Prostate gland (tissue), 2 donors: ENCODE measurements at regions not wholly inside any gene's neighbourhood (a gene's known extent, or its start where the extent isn't known, plus 50 kb on each side); places are given as distances from the start of the nearest gene placed in this dataset.

Experiments used
- DNase-seq: peaks from one replicate; pipeline ENCODE4 v3.0.0-alpha.2; 2019; ENCODE audit warnings: low spot score
- H3K27ac ChIP-seq, 2 donors: fragments of 200-600 bp; sonication (generic); 2 replicates each; pipeline ENCODE4 v1.5.1; 2017 to 2019
- H3K27me3 ChIP-seq: fragments of 200-600 bp; sonication (generic); replicated peaks from 2 replicates; pipeline ENCODE4 v1.5.1; 2019; ENCODE audit not compliant: insufficient read depth
- H3K36me3 ChIP-seq, 2 donors: fragments of 200-600 bp; sonication (generic); 1 replicate in 1 of 2; 2 replicates in 1 of 2; pipeline versions ENCODE4 v1.5.1 to v1.8.1; 2017 to 2019
- H3K4me1 ChIP-seq: fragments of 200-600 bp; sonication (generic); replicated peaks from 2 replicates; pipeline ENCODE4 v1.5.1; 2019
- H3K4me3 ChIP-seq, 2 donors: fragments of 200-600 bp; sonication (generic); 2 replicates each; pipeline ENCODE4 v1.5.1; 2017 to 2019
- H3K9me3 ChIP-seq: fragments of 200-600 bp; sonication (generic); 2 replicates; pipeline ENCODE4 v1.5.1; 2017
- CTCF ChIP-seq, 4 experiments: fragments of 200-600 bp in 2 of 4; fragments of 450-650 bp in 2 of 4; sonication (generic) in 2 of 4; IDR thresholded peaks; 1 replicate in 3 of 4; 2 replicates in 1 of 4; pipeline ENCODE4 v1.5.1; 2016 to 2019; ENCODE audit warnings: antibody characterized with exemption in 4 of 4, mild to moderate bottlenecking in 2 of 4, moderate library complexity in 2 of 4
- POLR2A ChIP-seq: fragments of 450-650 bp; IDR thresholded peaks from one replicate; pipeline ENCODE4 v1.6.1; 2016; ENCODE audit warnings: antibody characterized with exemption, mild to moderate bottlenecking
- POLR2AphosphoS5 ChIP-seq: sonication (generic); formaldehyde crosslinking; IDR thresholded peaks from one replicate; pipeline ENCODE4 v1.6.1; 2017; ENCODE audit warnings: antibody characterized with exemption
- WGBS: methylation state at CpG from one replicate; pipeline ENCODE4 v1.1.5; 2018; 5-methylcytosine and 5-hydroxymethylcytosine counted together
- intact Hi-C: fragments of 100-400 bp; cut with DNase I; formaldehyde crosslinking; loops from one replicate; pipeline ENCODE4 v1.14.2; 2022

GRCh38 chr4:123545667-123546572 is 149.3 kb downstream of the SPRY1 start:
- Histone ChIP-seq H3K9me3 (no peaks in the 10 kb centered on the region), H3K27me3 (no peaks in the 10 kb centered on the region), H3K27ac (peak overlapping the region; percentile 2 to 68), H3K36me3 (no peaks in the 10 kb centered on the region), H3K4me1 (peaks cover 9% of the 10 kb centered on the region), H3K4me3 (no peak overlapping the region)
- DNase-seq, result peak; percentile 10
- intact Hi-C loops, result no loop called here
- TF ChIP-seq POLR2A, result no peak
- TF ChIP-seq POLR2AphosphoS5, result peak; percentile 11
- no peak for TF ChIP-seq CTCF (IDR thresholded peaks at IDR 0.05)
- WGBS, result 43% methylated on average over 7 of the region's 7 CpGs

- intact Hi-C loops, result no loop called here
These were observed 150.0 kb downstream of the SPRY1 start for GRCh38 chr4:123546573-123547060.

GRCh38 chr4:123547216-123548165 is 150.9 kb downstream of the SPRY1 start:
- H3K4me3 ChIP-seq, result no peak overlapping the region
- peak; percentile 90 for DNase-seq
- no peaks in the 10 kb centered on the region for H3K9me3 ChIP-seq
- peak overlapping the region; percentile 57 to 68 for H3K27ac ChIP-seq
- peak; percentile 72 for TF ChIP-seq POLR2AphosphoS5
- TF ChIP-seq POLR2A, result no peak
- intact Hi-C loops, result no loop called here
- peaks cover 9% of the 10 kb centered on the region for H3K4me1 ChIP-seq
- WGBS, result 34% methylated on average over 26 of the region's 26 CpGs
- H3K27me3 ChIP-seq, result no peaks in the 10 kb centered on the region
- H3K36me3 ChIP-seq, result no peaks in the 10 kb centered on the region

More at GRCh38 chr4:123546573-123547060, 150.0 kb downstream of the SPRY1 start:
- H3K4me1 ChIP-seq, result peaks cover 9% of the 10 kb centered on the region
- H3K36me3 ChIP-seq, result no peaks in the 10 kb centered on the region
- 25% methylated on average over 9 of the region's 9 CpGs for WGBS
- H3K9me3 ChIP-seq, result no peaks in the 10 kb centered on the region
- DNase-seq, result no peak
- H3K4me3 ChIP-seq, result no peak overlapping the region
- peak overlapping the region; percentile 2 to 68 for H3K27ac ChIP-seq
- no peak for TF ChIP-seq POLR2A
- TF ChIP-seq POLR2AphosphoS5, result no peak
- TF ChIP-seq CTCF (IDR thresholded peaks at IDR 0.05), result no peak
- no peaks in the 10 kb centered on the region for H3K27me3 ChIP-seq

- Histone ChIP-seq H3K4me1 (peaks cover 7% of the 10 kb centered on the region), H3K27me3 (no peaks in the 10 kb centered on the region), H3K9me3 (no peaks in the 10 kb centered on the region), H3K36me3 (no peaks in the 10 kb centered on the region), H3K27ac (no peak overlapping the region), H3K4me3 (no peak overlapping the region)
- 72% methylated on average over 4 of the region's 4 CpGs for WGBS
- intact Hi-C loops, result no loop called here
- TF ChIP-seq POLR2AphosphoS5 (no peak), POLR2A (no peak), CTCF (IDR thresholded peaks at IDR 0.05) (no peak)
- DNase-seq, result no peak
These were observed 156.7 kb downstream of the SPRY1 start for GRCh38 chr4:123553279-123553678.
